Neural cell (in vitro differentiated cells): ENCODE measurements at regions not wholly inside any gene's neighbourhood (a gene's known extent, or its start where the extent isn't known, plus 50 kb on each side); places are given as distances from the start of the nearest gene placed in this dataset.

Source experiments
- H2AFZ ChIP-seq: fragments of 200-600, 300-800 bp; sonication (generic), shearing (Covaris generic); 2 replicates; pipeline ENCODE4 v1.6.0; 2014; ENCODE audit warnings: low read depth, mild to moderate bottlenecking, antibody characterized with exemption, low read length, moderate library complexity
- H3F3A ChIP-seq: fragments of 200-600 bp; shearing (Covaris generic); 2 replicates; pipeline ENCODE4 v1.6.1; 2016; ENCODE audit warnings: mild to moderate bottlenecking, moderate library complexity, mixed read lengths, antibody characterized with exemption, low read length; ENCODE audit not compliant: insufficient read depth, poor library complexity, severe bottlenecking
- H3K27ac ChIP-seq: fragments of 200-600, 300-800 bp; sonication (generic), shearing (Covaris generic); 2 replicates; pipeline ENCODE4 v1.5.1; 2014; ENCODE audit warnings: mild to moderate bottlenecking, low read length, moderate library complexity
- H3K27me3 ChIP-seq: fragments of 300-800, 200-600 bp; sonication (generic), shearing (Covaris generic); 2 replicates; pipeline ENCODE4 v1.6.0; 2014; ENCODE audit warnings: mild to moderate bottlenecking, low read depth, low read length, moderate library complexity; ENCODE audit not compliant: insufficient read depth
- H3K36me3 ChIP-seq: fragments of 300-800, 200-600 bp; sonication (generic), shearing (Covaris generic); 2 replicates; pipeline ENCODE4 v1.5.1; 2014; ENCODE audit warnings: mild to moderate bottlenecking, antibody characterized with exemption, low read length, moderate library complexity; ENCODE audit not compliant: insufficient read depth
- H3K4me2 ChIP-seq: fragments of 300-800, 200-600 bp; sonication (generic), shearing (Covaris generic); 2 replicates; pipeline ENCODE4 v1.6.0; 2014; ENCODE audit warnings: mild to moderate bottlenecking, low read length
- H3K4me3 ChIP-seq: fragments of 300-800, 200-600 bp; sonication (generic), shearing (Covaris generic); 2 replicates; pipeline ENCODE4 v1.5.1; 2014; ENCODE audit warnings: mild to moderate bottlenecking, low read length, moderate library complexity
- H3K79me2 ChIP-seq: fragments of 200-600 bp; shearing (Covaris generic); replicated peaks from 2 replicates; pipeline ENCODE4 v1.6.0; 2014; ENCODE audit warnings: mild to moderate bottlenecking, low read length, moderate library complexity; ENCODE audit not compliant: insufficient read depth
- H3K9ac ChIP-seq: fragments of 300-800, 200-600 bp; sonication (generic), shearing (Covaris generic); 2 replicates; pipeline ENCODE4 v1.6.1; 2016; ENCODE audit warnings: mild to moderate bottlenecking, low read length, mixed read lengths
- H3K9me2 ChIP-seq: fragments of 200-600 bp; shearing (Covaris generic); 2 replicates; pipeline ENCODE4 v1.6.1; 2016; ENCODE audit warnings: mild to moderate bottlenecking, low read length, mixed read lengths; ENCODE audit not compliant: insufficient read depth
- H3K9me3 ChIP-seq: fragments of 200-600, 300-800 bp; sonication (generic), shearing (Covaris generic); 2 replicates; pipeline ENCODE4 v1.6.1; 2016; ENCODE audit warnings: mild to moderate bottlenecking, mixed run types, low read length, moderate library complexity, mixed read lengths
- H4K20me1 ChIP-seq: fragments of 200-600 bp; shearing (Covaris generic); 2 replicates; pipeline ENCODE4 v1.6.1; 2016; ENCODE audit warnings: mild to moderate bottlenecking, mixed run types; ENCODE audit not compliant: insufficient read depth
- EP300 ChIP-seq: fragments of 450-650 bp; conservative IDR thresholded peaks from 2 replicates; pipeline ENCODE4 v1.6.1; 2014; ENCODE audit warnings: antibody characterized with exemption, mild to moderate bottlenecking, moderate library complexity; ENCODE audit not compliant: poor library complexity, severe bottlenecking
- EZH2 ChIP-seq: fragments of 200-600, 300-800 bp; shearing (Covaris generic), sonication (generic); IDR thresholded peaks from 2 replicates; pipeline ENCODE4 v1.6.1; 2014; ENCODE audit warnings: antibody characterized with exemption, low read length, borderline replicate concordance, mild to moderate bottlenecking; ENCODE audit not compliant: insufficient read depth, poor library complexity, severe bottlenecking
- MXI1 ChIP-seq: fragments of 450-650 bp; conservative IDR thresholded peaks from 2 replicates; pipeline ENCODE4 v1.6.1; 2014; ENCODE audit warnings: antibody characterized with exemption, mild to moderate bottlenecking; ENCODE audit not compliant: poor library complexity, severe bottlenecking
- POLR2AphosphoS5 ChIP-seq: IDR thresholded peaks from 2 replicates; pipeline ENCODE4 v1.6.1; 2012
- RAD21 ChIP-seq: fragments of 450-650 bp; conservative IDR thresholded peaks from 2 replicates; pipeline ENCODE4 v1.6.1; 2014; ENCODE audit warnings: antibody characterized with exemption, mild to moderate bottlenecking, moderate library complexity
- SMC3 ChIP-seq: fragments of 450-650 bp; conservative IDR thresholded peaks from 2 replicates; pipeline ENCODE4 v1.6.1; 2014; ENCODE audit warnings: antibody characterized with exemption, mild to moderate bottlenecking, moderate library complexity; ENCODE audit not compliant: poor library complexity
- TAF1 ChIP-seq: IDR thresholded peaks from 2 replicates; pipeline ENCODE4 v1.6.1; 2012; ENCODE audit warnings: low read depth
- TF ChIP-seq, protein P1 (sequence below): fragments of 450-650 bp; IDR thresholded peaks from 2 replicates; pipeline ENCODE4 v1.5.1; 2014; ENCODE audit warnings: antibody characterized with exemption, mild to moderate bottlenecking, moderate library complexity; ENCODE audit not compliant: poor library complexity, severe bottlenecking
- TF ChIP-seq, protein P2 (sequence below): IDR thresholded peaks from 2 replicates; pipeline ENCODE4 v1.6.1; 2012; ENCODE audit warnings: borderline replicate concordance

DNA sequence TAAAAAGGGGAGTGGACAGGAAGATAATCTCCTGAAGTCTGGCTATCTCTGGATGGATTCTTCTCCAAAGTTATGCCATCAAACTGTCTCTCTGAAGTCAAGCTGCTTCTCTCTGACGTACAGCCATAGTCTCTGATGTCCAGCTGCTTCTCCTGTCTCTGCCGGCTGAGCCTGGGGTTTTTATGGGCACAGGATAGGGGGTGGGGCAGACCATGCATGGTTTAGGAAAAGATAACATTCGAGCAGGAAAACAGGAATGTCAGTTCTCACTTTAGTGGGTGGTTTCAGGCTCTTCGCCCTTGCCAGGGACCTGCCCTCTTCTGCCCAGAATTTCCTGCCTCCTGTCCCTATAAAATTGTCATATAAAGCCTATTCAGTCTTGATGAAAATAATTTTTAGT is 110.9 kb upstream of the ROBO1 start:
- H4K20me1 ChIP-seq: no peaks in the 10 kb centered on the region
- H3K9ac ChIP-seq: no peak overlapping the region
- H3F3A ChIP-seq: no peaks in the 10 kb centered on the region
- no peak overlapping the region for H3K4me2 ChIP-seq
- no peaks in the 10 kb centered on the region for H3K36me3 ChIP-seq
- no peaks in the 10 kb centered on the region for H3K9me2 ChIP-seq
- no peak overlapping the region for H3K4me3 ChIP-seq
- no peak overlapping the region for H3K27ac ChIP-seq
- H3K9me3 ChIP-seq: no peaks in the 10 kb centered on the region
- H3K79me2 ChIP-seq: no peaks in the 10 kb centered on the region
- H3K27me3 ChIP-seq: no peaks in the 10 kb centered on the region
- H2AFZ ChIP-seq: no peak overlapping the region
- TF ChIP-seq, protein P1, sequence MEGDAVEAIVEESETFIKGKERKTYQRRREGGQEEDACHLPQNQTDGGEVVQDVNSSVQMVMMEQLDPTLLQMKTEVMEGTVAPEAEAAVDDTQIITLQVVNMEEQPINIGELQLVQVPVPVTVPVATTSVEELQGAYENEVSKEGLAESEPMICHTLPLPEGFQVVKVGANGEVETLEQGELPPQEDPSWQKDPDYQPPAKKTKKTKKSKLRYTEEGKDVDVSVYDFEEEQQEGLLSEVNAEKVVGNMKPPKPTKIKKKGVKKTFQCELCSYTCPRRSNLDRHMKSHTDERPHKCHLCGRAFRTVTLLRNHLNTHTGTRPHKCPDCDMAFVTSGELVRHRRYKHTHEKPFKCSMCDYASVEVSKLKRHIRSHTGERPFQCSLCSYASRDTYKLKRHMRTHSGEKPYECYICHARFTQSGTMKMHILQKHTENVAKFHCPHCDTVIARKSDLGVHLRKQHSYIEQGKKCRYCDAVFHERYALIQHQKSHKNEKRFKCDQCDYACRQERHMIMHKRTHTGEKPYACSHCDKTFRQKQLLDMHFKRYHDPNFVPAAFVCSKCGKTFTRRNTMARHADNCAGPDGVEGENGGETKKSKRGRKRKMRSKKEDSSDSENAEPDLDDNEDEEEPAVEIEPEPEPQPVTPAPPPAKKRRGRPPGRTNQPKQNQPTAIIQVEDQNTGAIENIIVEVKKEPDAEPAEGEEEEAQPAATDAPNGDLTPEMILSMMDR: no peak
- TF ChIP-seq EZH2 (no peak), RAD21 (no peak), MXI1 (no peak), EP300 (no peak), SMC3 (no peak), TAF1 (no peak), POLR2AphosphoS5 (no peak)
- TF ChIP-seq, protein P2, sequence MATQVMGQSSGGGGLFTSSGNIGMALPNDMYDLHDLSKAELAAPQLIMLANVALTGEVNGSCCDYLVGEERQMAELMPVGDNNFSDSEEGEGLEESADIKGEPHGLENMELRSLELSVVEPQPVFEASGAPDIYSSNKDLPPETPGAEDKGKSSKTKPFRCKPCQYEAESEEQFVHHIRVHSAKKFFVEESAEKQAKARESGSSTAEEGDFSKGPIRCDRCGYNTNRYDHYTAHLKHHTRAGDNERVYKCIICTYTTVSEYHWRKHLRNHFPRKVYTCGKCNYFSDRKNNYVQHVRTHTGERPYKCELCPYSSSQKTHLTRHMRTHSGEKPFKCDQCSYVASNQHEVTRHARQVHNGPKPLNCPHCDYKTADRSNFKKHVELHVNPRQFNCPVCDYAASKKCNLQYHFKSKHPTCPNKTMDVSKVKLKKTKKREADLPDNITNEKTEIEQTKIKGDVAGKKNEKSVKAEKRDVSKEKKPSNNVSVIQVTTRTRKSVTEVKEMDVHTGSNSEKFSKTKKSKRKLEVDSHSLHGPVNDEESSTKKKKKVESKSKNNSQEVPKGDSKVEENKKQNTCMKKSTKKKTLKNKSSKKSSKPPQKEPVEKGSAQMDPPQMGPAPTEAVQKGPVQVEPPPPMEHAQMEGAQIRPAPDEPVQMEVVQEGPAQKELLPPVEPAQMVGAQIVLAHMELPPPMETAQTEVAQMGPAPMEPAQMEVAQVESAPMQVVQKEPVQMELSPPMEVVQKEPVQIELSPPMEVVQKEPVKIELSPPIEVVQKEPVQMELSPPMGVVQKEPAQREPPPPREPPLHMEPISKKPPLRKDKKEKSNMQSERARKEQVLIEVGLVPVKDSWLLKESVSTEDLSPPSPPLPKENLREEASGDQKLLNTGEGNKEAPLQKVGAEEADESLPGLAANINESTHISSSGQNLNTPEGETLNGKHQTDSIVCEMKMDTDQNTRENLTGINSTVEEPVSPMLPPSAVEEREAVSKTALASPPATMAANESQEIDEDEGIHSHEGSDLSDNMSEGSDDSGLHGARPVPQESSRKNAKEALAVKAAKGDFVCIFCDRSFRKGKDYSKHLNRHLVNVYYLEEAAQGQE: no peak

DNA sequence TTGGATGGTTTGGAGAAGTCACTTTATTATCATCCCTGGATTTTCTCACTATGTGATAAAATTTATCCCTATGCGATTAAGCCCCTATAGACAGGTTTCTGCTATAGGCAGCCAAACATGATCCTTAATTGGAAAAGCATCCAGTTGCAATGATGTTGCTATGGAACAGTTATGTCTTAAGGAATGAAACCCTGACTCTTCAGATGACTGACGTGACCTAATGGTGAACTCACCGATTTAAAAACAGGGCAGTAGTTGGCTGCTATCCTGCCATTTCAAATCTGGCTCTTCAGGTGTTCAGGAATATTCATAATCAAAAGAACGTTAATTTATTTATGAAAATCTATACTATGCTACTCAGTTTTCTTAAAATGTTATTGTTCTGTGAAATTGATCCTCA is 106.8 kb upstream of the ROBO1 start:
- no peaks in the 10 kb centered on the region for H3F3A ChIP-seq
- no peaks in the 10 kb centered on the region for H3K36me3 ChIP-seq
- no peak overlapping the region for H3K9ac ChIP-seq
- TF ChIP-seq RAD21: no peak
- TF ChIP-seq, protein P1: no peak
- TF ChIP-seq, protein P2: no peak
- no peak overlapping the region for H3K27ac ChIP-seq
- no peak overlapping the region for H3K4me2 ChIP-seq
- H3K4me3 ChIP-seq: no peak overlapping the region
- H4K20me1 ChIP-seq: no peaks in the 10 kb centered on the region
- H3K9me3 ChIP-seq: no peaks in the 10 kb centered on the region
- H3K27me3 ChIP-seq: no peaks in the 10 kb centered on the region
- no peaks in the 10 kb centered on the region for H3K79me2 ChIP-seq
- no peak overlapping the region for H2AFZ ChIP-seq
- H3K9me2 ChIP-seq: no peaks in the 10 kb centered on the region
